HG03571 (cell line): ENCODE measurements at regions not wholly inside any gene's neighbourhood (a gene's known extent, or its start where the extent isn't known, plus 50 kb on each side); places are given as distances from the start of the nearest gene placed in this dataset.

Experiments used
- ATAC-seq: cut with Tn5 transposase; IDR thresholded peaks from one replicate; pipeline ENCODE4 v1.9.1; 2021; ENCODE audit not compliant: unreplicated experiment

- no peak for ATAC-seq
Measured at GRCh38 chr19:28859811-28860210, 353.1 kb downstream of the UQCRFS1 start.

GRCh38 chr19:28858933-28859332 is 354.0 kb downstream of the UQCRFS1 start:
- ATAC-seq: no peak

GRCh38 chr19:28857967-28858366 is 355.0 kb downstream of the UQCRFS1 start:
- ATAC-seq: no peak

- no peak for ATAC-seq
Measured at GRCh38 chr19:28855216-28855615, 357.7 kb downstream of the UQCRFS1 start.

- ATAC-seq: no peak
Measured at GRCh38 chr19:28847468-28847867, 365.5 kb downstream of the UQCRFS1 start.

- no peak for ATAC-seq
Measured at GRCh38 chr19:28846094-28846812, 366.7 kb downstream of the UQCRFS1 start.

GRCh38 chr19:28843761-28844492 is 369.0 kb downstream of the UQCRFS1 start:
- no peak for ATAC-seq

- no peak for ATAC-seq
Measured at GRCh38 chr19:28841531-28841930, 371.4 kb downstream of the UQCRFS1 start.

GRCh38 chr19:28840891-28841290 is 372.1 kb downstream of the UQCRFS1 start:
- ATAC-seq: no peak

GRCh38 chr19:28839455-28839854 is 373.5 kb downstream of the UQCRFS1 start:
- ATAC-seq: no peak

- ATAC-seq: no peak
Measured at GRCh38 chr19:28838909-28839308, 374.0 kb downstream of the UQCRFS1 start.

GRCh38 chr19:28836421-28836820 is 376.5 kb downstream of the UQCRFS1 start:
- no peak for ATAC-seq

- ATAC-seq: no peak
Measured at GRCh38 chr19:28834996-28835395, 378.0 kb downstream of the UQCRFS1 start.

GRCh38 chr19:28831462-28831861 is 381.5 kb downstream of the UQCRFS1 start:
- ATAC-seq: no peak

GRCh38 chr19:28829762-28830161 is 383.2 kb downstream of the UQCRFS1 start:
- no peak for ATAC-seq

GRCh38 chr19:28829359-28829758 is 383.6 kb downstream of the UQCRFS1 start:
- ATAC-seq: no peak

GRCh38 chr19:28828276-28828870 is 384.6 kb downstream of the UQCRFS1 start:
- no peak for ATAC-seq

- no peak for ATAC-seq
Measured at GRCh38 chr19:28827382-28827781, 385.6 kb downstream of the UQCRFS1 start.

GRCh38 chr19:28823338-28823961 is 389.5 kb downstream of the UQCRFS1 start:
- ATAC-seq: no peak

GRCh38 chr19:28820289-28820688 is 392.7 kb downstream of the UQCRFS1 start:
- no peak for ATAC-seq

GRCh38 chr19:28815257-28815656 is 397.7 kb downstream of the UQCRFS1 start:
- no peak for ATAC-seq

- no peak for ATAC-seq
Measured at GRCh38 chr19:28794301-28794700, 418.6 kb downstream of the UQCRFS1 start.
